Liver (tissue), 3 donors: ENCODE measurements at regions not wholly inside any gene's neighbourhood (a gene's known extent, or its start where the extent isn't known, plus 50 kb on each side); places are given as distances from the start of the nearest gene placed in this dataset.

Experiments used
- EGR1 ChIP-seq, 2 donors: IDR thresholded peaks; 2 replicates each; pipeline ENCODE4 v1.6.1; 2016 to 2018; ENCODE audit warnings: antibody characterized with exemption in 2 of 2, low read depth in 2 of 2
- JUND ChIP-seq, 2 donors: IDR thresholded peaks; 2 replicates each; pipeline ENCODE4 v1.6.1; 2016; ENCODE audit warnings: antibody characterized with exemption in 2 of 2
- RAD21 ChIP-seq, 2 donors: IDR thresholded peaks; 2 replicates each; pipeline ENCODE4 v1.6.1; 2016; ENCODE audit warnings: antibody characterized with exemption in 2 of 2, mild to moderate bottlenecking in 2 of 2
- SP1 ChIP-seq: IDR thresholded peaks from 2 replicates; pipeline ENCODE4 v1.6.1; 2018; ENCODE audit warnings: antibody characterized with exemption, mild to moderate bottlenecking
- YY1 ChIP-seq: IDR thresholded peaks from 2 replicates; pipeline ENCODE4 v1.6.1; 2016; ENCODE audit warnings: antibody characterized with exemption, mild to moderate bottlenecking
- TF ChIP-seq, protein P1 (sequence below): IDR thresholded peaks from 2 replicates; pipeline ENCODE4 v1.6.1; 2016; ENCODE audit warnings: antibody characterized with exemption
- TF ChIP-seq, protein P2 (sequence below): fragments of 150-350 bp; IDR thresholded peaks from 2 replicates; pipeline ENCODE4 v1.5.1; 2017; ENCODE audit warnings: improper control_type of control experiment, low read depth, low read length; ENCODE audit not compliant: missing input control
- donor health status: healthy.
- donor health status: healthy.

DNA sequence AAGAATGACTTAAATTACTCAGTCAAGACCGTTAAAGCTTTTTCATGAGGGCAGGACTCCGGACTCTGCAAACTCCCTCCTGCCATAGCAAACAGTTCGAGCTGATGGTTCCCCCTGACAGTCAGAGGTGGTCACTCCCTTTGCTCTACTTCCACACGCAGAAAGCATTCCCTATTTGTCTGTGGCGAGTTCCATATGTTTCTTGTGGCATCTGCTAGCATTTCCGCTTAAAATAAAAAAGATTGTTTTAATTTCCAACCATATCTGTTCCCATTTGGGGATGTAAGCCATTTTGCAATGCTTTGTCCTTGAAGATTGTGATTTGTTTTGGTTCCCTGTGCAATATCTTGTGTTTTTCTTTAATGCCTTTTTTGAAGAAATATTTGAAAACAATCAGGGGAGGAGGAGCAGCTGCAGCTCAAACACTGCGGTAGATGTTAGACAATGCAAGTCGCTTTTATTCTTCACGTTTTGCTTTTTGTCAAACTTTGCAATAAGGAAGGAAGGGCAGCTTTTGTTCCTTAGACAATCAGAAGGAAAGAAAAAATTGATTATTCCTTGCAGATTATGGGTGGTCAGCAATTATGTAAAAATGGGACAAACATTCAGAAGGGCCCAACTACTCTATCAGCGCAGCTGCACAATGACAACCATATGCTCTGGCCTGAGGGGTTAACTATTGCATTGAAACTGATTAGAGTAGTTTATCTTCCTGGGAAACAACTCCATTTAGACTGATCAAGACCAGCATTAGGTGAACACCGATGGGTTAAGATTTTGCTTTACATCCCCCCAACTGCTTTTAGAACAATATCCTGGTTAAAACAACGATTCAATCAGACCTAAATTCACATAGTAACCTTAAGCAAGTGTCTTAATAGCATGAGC, 425.8 kb upstream of the NRP1 start:
- TF ChIP-seq, protein P1, sequence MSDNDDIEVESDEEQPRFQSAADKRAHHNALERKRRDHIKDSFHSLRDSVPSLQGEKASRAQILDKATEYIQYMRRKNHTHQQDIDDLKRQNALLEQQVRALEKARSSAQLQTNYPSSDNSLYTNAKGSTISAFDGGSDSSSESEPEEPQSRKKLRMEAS = no peak
- TF ChIP-seq, protein P2, sequence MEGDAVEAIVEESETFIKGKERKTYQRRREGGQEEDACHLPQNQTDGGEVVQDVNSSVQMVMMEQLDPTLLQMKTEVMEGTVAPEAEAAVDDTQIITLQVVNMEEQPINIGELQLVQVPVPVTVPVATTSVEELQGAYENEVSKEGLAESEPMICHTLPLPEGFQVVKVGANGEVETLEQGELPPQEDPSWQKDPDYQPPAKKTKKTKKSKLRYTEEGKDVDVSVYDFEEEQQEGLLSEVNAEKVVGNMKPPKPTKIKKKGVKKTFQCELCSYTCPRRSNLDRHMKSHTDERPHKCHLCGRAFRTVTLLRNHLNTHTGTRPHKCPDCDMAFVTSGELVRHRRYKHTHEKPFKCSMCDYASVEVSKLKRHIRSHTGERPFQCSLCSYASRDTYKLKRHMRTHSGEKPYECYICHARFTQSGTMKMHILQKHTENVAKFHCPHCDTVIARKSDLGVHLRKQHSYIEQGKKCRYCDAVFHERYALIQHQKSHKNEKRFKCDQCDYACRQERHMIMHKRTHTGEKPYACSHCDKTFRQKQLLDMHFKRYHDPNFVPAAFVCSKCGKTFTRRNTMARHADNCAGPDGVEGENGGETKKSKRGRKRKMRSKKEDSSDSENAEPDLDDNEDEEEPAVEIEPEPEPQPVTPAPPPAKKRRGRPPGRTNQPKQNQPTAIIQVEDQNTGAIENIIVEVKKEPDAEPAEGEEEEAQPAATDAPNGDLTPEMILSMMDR = no peak
- TF ChIP-seq RAD21 (IDR thresholded peaks at IDR 0.05) = no peak
- no peak for TF ChIP-seq EGR1 (IDR thresholded peaks at IDR 0.05; ENCODE audit: low read depth in 2 of 2)
- TF ChIP-seq YY1 = no peak
- no peak for TF ChIP-seq JUND (IDR thresholded peaks at IDR 0.05)
- no peak for TF ChIP-seq SP1
